ENCODE measurements at regions not wholly inside any gene's neighbourhood (a gene's known extent, or its start where the extent isn't known, plus 50 kb on each side); places are given as distances from the start of the nearest gene placed in this dataset.
"Not testable (repeated sequence)": the region's sequence is repeated elsewhere in the genome, so short reads cannot be mapped to it uniquely, and the experiment has no call there.

DNA sequence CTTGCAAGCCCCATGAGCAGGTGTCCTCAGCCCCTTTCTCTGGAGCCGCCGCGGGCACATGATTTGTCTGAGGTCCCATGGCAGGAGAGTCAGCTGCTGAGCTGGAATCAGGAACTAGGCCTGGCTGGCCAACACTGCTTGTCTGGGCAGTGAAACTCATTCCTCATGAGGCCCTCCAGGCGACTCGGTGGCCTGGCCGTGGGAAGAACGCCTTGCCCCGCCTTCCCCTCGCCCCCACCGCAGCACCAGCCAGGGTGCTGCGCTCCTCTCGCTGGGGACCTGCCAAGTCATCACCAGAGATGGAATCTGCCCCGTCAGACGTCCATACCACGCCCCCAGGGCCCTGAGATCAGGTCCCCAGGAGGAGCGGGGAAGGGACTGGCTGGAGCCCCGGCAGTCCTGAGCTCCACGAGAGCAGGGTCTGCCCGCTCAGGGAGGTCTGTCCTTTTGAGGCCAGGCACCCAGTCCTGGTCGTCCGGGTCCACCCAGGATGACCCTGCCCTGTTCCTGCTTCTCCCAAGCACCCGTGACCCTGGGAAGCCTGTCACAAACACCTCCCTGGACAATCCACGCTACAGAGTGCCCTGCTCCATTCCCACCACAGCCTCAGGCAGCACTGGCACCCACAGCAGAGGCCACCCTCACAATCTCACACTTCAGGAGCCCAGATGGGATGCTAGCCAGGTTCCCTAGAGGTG, 5414.5 kb upstream of the TPTE start:
- TF ChIP-seq, protein P1, sequence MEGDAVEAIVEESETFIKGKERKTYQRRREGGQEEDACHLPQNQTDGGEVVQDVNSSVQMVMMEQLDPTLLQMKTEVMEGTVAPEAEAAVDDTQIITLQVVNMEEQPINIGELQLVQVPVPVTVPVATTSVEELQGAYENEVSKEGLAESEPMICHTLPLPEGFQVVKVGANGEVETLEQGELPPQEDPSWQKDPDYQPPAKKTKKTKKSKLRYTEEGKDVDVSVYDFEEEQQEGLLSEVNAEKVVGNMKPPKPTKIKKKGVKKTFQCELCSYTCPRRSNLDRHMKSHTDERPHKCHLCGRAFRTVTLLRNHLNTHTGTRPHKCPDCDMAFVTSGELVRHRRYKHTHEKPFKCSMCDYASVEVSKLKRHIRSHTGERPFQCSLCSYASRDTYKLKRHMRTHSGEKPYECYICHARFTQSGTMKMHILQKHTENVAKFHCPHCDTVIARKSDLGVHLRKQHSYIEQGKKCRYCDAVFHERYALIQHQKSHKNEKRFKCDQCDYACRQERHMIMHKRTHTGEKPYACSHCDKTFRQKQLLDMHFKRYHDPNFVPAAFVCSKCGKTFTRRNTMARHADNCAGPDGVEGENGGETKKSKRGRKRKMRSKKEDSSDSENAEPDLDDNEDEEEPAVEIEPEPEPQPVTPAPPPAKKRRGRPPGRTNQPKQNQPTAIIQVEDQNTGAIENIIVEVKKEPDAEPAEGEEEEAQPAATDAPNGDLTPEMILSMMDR (IDR thresholded peaks at IDR 0.05): not testable (repeated sequence)
- TF ChIP-seq POLR2A (IDR thresholded peaks at IDR 0.05): not testable (repeated sequence)
